ENCODE measurements at regions not wholly inside any gene's neighbourhood (a gene's known extent, or its start where the extent isn't known, plus 50 kb on each side); places are given as distances from the start of the nearest gene placed in this dataset.

GRCh38 chr20:17816804-17817587 is 117.2 kb downstream of the BANF2 start:
- DNase-seq (ENCODE audit: low spot score), result no peak

DNA sequence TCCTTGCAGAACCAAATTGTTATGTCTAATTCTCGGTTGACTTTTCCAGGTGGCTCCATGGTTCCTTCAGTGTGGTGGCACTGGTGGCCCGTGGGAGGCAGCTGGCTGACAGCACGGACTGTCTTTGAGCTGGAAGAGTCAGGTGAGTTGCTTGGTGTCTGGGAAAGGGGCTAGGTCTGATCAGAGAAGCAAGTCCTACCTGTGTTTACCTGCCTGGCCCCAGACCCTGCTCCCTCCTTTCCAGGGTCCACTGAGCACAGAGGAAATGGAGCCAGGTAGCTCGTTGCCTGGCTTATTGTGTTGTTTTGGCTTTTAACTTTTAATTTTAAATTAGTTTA is 111.8 kb downstream of the BANF2 start:
- no peak for DNase-seq (ENCODE audit: low spot score)

- DNase-seq (ENCODE audit: low spot score), result no peak
These were observed 111.3 kb downstream of the BANF2 start for GRCh38 chr20:17810847-17811627.

DNA sequence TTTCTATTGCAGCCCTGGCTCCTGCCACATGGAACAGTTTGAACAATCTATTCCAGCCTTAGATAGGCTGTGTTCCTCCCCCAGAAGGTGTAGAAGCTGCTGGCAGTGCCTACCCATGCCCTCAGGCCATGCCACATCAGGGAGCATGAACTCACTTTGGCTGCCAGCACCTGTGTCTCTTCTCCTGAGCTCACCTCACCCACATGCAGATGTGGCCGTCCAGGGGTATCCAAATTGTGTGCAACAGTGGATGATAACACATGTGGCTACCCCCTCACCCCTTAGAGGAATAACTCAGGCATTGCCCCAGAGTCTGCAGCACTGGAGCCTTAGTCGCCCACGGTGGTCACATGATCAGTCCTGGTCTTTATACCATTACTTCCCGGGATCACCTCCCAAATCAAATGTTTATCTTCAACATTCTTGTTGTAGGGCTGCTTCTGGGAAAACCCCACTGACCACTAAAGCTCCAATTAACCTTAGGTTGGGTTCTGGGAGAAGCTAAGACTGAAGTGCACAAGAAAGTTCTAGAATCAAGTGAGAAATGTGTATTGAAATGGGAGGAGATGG is 110.4 kb downstream of the BANF2 start:
- DNase-seq (ENCODE audit: low spot score), result peak; percentile 26

DNA sequence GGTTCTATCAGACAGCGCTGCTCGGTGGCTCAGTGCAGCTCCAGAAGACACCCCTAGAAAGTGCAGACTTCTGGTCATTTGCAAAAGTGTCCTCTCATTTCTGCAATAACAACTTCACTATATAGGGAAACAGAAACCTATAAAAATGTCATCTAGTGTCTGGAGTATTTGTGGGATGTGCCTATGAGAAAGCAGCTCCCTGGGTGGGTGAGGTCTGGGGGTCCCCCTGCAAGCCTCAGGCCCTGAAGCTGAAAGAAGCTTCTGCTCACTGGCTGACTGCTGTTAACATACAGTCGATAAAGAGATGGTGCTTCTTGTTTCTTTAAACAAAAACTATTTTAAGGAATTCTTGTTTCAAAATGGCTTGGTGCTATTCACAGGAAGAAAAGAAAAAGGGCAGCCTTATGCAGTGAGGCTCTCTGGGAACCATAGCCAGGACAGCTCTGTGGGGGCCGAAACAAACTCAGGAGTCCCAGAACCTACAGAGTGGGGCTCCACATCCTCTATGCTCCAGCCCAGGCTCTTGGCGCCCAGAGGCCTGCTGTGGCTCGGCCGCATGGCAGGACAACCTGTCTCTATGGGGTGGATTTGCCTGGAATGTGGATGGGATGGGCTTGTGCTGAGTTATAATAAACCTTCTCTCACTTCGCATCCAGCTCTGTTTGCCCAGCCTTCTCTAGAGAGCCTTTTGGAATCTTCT is 109.7 kb downstream of the BANF2 start:
- no peak for DNase-seq (ENCODE audit: low spot score)

- DNase-seq (ENCODE audit: low spot score), result no peak
These were observed 109.0 kb downstream of the BANF2 start for GRCh38 chr20:17808782-17809181.

- DNase-seq (ENCODE audit: low spot score), result peak; percentile 64
These were observed 108.6 kb downstream of the BANF2 start for GRCh38 chr20:17808357-17808756.

GRCh38 chr20:17807651-17808050 is 107.9 kb downstream of the BANF2 start:
- no peak for DNase-seq (ENCODE audit: low spot score)

DNA sequence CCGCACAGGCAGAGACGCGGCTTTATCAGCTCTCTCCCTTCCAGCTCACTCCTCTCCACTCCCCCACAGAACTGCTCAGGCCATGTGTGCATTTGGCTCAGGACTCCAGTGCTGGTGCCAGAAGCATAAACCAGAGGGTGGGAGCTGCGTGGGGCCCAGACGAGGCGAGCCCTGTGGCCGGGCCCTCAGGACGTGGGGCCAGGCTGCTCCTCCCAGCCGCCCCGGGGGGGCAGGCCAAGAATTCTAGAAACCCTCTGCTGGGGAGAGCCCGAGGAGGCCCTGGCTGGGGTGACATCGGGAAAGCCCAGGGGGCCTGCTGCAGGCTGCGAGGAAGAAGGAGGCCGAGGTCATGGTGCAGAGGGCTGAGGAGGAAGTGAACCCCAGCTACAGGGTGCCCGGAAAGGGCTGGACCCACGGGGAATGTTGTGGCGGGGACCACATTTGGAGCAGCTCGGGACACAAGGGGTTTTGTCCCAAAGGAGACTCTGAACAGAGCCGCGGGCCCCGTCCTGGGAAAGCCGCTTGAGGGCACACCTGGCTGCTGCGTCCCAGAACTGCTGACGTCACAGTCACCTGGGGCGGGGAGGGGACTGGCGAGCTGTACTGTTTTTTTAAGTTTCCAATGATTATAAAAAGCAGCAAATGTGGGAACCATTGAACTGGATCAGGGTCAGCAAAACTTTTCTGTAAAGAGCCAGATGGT is 107.1 kb downstream of the BANF2 start:
- DNase-seq (ENCODE audit: low spot score), result peak; percentile 74

DNA sequence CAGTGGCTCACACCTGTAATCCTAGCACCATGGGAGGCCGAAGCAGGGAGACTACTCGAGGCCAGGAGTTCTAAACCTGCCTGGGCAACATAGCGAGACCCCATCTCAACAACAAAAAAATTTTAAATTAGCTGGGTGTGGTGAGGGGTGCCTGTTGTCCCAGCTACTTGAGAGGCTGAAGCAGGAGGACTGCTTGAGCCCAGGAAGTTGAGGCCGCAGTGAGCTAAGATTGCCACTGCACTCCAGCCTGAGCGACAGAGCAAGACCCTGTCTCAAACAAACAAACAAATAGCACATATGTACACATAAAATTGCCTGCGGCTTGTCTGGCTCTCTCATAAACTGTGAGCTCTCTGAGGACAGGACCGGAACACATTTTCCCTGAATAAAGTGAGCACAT is 106.3 kb downstream of the BANF2 start:
- no peak for DNase-seq (ENCODE audit: low spot score)

GRCh38 chr20:17803765-17804164 is 104.0 kb downstream of the BANF2 start:
- DNase-seq (ENCODE audit: low spot score), result no peak

DNA sequence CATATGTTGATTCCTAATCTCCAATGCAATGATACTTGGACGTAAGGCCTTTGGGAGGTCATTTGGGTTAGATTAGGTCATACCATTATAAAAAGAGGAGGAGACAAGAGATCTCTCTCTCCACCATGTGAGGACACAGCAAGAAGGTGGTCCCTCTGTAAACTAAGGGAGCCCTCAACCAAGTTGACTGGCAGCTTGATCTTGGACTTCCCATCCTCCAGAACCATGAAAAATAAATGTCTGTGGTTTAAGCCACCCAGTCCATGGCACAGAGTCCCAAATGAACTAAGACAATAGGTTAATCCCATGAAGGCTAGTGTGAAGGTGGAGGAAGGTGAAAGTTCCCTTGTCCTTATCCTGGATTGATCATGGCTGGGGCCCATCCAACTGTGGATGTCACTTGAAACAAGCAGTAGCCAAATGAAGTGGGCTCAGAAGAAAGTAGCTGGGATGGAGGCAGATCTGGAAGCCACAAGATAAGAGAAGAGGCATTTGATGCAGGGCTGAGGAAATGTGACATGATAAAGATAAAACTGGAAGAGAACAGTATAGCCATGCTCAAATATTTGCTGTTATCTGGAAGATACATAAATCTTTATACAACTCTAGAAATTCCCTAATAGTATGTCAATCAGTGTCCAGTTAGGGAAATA is 99.9 kb downstream of the BANF2 start:
- no peak for DNase-seq (ENCODE audit: low spot score)

DNA sequence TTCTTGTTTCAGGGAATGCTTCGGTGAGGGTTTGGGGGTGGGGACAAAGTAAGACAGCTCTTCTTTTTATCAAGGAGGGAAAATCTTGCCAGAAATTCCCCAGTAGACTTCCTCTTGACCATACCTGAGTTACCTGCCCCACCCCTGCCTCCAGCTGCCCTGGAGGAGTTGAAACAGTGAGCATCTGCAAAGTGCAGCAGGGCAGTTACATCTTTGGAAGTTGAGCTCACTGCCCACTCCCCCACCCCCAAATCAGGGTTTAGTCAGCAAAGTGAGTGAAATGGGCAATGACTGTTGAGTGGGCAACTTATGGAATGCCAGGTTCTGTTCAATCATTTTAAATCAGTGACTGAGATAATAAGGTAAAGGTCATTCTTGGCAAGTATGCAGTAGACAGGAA is 98.8 kb downstream of the BANF2 start:
- no peak for DNase-seq (ENCODE audit: low spot score)

DNA sequence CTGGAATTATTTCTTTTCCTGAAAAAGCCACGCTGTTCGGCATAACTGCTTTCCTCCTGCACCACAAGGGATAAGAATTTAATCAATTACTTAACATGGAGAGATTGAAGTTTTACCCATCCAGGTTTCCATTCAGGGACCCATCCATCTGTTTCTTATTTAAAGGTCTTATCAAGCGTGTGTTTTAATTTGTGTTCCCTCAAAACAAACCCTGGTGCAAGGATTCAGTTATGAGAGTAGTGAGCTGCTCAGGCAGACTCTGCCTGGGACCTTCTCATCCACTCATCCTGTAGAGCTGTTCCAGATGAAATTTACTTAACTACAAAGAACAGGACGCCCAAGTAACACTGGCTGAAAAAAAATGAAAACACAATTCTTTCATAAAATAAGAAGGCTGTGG is 97.8 kb downstream of the BANF2 start:
- no peak for DNase-seq (ENCODE audit: low spot score)

DNA sequence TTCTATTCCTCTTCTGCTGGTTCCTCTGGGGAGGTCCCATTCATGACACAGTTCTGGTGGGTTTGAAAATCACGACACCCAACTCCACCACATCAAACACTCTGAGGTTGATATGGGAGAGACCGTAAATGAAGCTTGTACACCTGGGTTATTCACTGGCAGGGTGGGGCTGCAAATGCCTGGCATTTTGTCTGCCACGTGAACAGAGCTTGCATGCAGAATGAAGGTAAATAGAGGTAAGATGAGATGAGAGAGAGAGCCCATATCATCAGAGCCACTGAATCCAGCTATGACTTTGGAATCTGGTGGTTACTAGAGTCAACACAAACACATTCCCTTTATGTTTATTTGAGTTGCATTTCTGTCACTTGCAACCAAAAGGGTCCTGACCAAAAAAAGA is 97.4 kb downstream of the BANF2 start:
- no peak for DNase-seq (ENCODE audit: low spot score)

GRCh38 chr20:17796091-17796563 is 96.4 kb downstream of the BANF2 start:
- no peak for DNase-seq (ENCODE audit: low spot score)

GRCh38 chr20:17795501-17796071 is 95.8 kb downstream of the BANF2 start:
- DNase-seq (ENCODE audit: low spot score), result no peak

DNA sequence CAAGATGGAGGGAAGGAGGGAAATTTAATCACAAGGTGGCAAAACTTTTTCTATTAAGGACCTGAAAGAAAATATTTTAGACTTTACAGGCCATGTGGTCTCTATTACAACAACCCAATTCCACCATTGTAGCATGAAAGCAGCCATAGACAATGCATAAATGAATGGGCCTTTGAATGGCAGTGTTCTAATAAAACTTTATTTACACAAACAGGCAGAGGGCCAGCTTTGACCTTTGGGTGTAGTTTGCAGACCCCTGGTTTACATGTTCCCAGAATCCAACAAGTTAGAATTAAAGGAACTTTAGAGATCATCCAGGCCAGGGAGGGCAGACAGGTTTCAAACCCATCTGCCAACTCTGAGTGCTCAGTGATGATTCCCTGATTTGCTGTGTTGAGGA is 95.2 kb downstream of the BANF2 start:
- DNase-seq (ENCODE audit: low spot score), result no peak

- DNase-seq (ENCODE audit: low spot score), result no peak
These were observed 94.6 kb downstream of the BANF2 start for GRCh38 chr20:17794400-17794799.

DNA sequence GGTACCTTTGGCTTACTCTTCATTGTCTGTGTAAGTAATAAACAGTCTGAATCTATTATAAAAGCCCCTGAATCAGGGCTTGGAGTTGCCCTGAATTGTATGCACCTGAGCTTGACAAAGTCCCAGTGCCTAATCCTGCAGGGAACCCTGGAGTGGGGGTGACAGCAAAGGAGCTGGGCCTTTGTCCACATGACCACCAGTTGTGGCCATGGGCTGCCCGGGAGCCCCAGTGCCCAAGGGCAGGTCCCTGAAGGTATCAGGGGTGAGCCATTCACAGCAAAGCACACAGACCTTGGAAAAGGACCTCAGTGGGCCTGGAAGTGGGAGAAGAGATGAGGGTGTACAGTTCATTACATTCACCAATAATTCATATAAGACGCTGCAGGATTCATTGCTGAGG is 94.2 kb downstream of the BANF2 start:
- DNase-seq (ENCODE audit: low spot score), result no peak

- no peak for DNase-seq (ENCODE audit: low spot score)
These were observed 90.5 kb downstream of the BANF2 start for GRCh38 chr20:17790296-17790695.

Measured in hepatic stellate cell (primary cell).